SK-N-MC (cell line): ENCODE measurements at regions not wholly inside any gene's neighbourhood (a gene's known extent, or its start where the extent isn't known, plus 50 kb on each side); places are given as distances from the start of the nearest gene placed in this dataset.

Experiments used
- EZH2 ChIP-seq: fragments of 200-600 bp; sonication (generic); IDR thresholded peaks from one replicate; pipeline ENCODE4 v1.6.1; 2017; ENCODE audit warnings: antibody characterized with exemption
- POLR2AphosphoS5 ChIP-seq: IDR thresholded peaks from 2 replicates; pipeline ENCODE4 v1.6.1; 2012; ENCODE audit warnings: mild to moderate bottlenecking, low read depth, low read length, borderline replicate concordance

DNA sequence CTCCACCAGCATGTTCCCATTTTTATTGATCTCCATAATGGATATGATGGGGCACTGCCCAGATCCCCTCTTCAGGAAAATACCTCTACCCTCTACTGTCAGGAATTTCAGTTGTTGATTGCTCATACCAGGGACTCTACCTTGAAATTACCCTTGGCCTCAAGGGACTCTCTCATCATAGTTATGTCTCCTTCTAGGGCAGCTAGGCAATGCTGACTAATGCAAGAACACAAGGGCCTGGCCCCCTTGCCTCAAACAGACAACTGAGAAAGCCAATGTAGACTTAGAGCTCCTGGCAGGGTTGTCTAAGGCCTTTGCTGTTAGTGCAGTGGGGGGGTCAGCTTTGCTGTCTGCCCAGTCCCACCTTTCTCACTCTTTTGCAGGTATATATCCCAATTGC lies 493.1 kb downstream of the BTBD3 start:
- TF ChIP-seq POLR2AphosphoS5 (no peak), EZH2 (no peak)
